ENCODE measurements at regions not wholly inside any gene's neighbourhood (a gene's known extent, or its start where the extent isn't known, plus 50 kb on each side); places are given as distances from the start of the nearest gene placed in this dataset.

DNA sequence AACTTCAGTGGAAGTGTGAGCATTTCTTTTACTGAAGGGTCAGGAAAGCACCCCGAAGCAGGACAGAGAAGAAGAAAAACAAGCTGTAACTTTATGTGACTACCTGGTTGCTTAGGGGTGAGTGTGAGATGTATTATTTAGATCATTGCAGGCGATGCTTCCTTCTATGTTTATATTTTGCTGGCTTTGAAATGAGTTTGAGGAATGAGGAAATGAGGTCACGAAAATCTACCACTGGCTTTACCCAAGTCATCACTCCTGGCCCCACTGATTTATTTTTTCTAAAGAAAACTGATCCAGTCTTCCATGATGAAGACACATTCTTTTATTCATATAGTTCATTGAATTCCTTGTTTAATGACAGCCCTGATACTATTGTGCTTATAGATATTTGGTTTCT is 716.6 kb upstream of the FZD8 start:
- TF ChIP-seq, protein P1, sequence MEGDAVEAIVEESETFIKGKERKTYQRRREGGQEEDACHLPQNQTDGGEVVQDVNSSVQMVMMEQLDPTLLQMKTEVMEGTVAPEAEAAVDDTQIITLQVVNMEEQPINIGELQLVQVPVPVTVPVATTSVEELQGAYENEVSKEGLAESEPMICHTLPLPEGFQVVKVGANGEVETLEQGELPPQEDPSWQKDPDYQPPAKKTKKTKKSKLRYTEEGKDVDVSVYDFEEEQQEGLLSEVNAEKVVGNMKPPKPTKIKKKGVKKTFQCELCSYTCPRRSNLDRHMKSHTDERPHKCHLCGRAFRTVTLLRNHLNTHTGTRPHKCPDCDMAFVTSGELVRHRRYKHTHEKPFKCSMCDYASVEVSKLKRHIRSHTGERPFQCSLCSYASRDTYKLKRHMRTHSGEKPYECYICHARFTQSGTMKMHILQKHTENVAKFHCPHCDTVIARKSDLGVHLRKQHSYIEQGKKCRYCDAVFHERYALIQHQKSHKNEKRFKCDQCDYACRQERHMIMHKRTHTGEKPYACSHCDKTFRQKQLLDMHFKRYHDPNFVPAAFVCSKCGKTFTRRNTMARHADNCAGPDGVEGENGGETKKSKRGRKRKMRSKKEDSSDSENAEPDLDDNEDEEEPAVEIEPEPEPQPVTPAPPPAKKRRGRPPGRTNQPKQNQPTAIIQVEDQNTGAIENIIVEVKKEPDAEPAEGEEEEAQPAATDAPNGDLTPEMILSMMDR (IDR thresholded peaks at IDR 0.05) = no peak
- no peak for TF ChIP-seq POLR2AphosphoS5 (IDR thresholded peaks at IDR 0.05)
